Mesothelial cell of epicardium (in vitro differentiated cells): ENCODE measurements at regions not wholly inside any gene's neighbourhood (a gene's known extent, or its start where the extent isn't known, plus 50 kb on each side); places are given as distances from the start of the nearest gene placed in this dataset.

Experiments
- DNase-seq, 2 experiments: peaks; one replicate each; pipeline ENCODE4 v3.0.0; 2021; ENCODE audit warnings: low spot score in 2 of 2; ENCODE audit not compliant: unreplicated experiment in 2 of 2
- H3K27ac Mint-ChIP-seq: 2 replicates; pipeline ENCODE4 v1.8.0; 2021; ENCODE audit warnings: mixed read lengths
- H3K27me3 Mint-ChIP-seq: 2 replicates; pipeline ENCODE4 v1.8.0; 2021; ENCODE audit warnings: low read depth, mixed read lengths
- H3K36me3 Mint-ChIP-seq: 2 replicates; pipeline ENCODE4 v1.8.0; 2021; ENCODE audit warnings: mixed read lengths
- H3K4me1 Mint-ChIP-seq: 2 replicates; pipeline ENCODE4 v1.8.0; 2021; ENCODE audit warnings: mixed read lengths
- H3K4me3 Mint-ChIP-seq: 2 replicates; pipeline ENCODE4 v1.8.0; 2021; ENCODE audit warnings: mild to moderate bottlenecking, moderate library complexity, mixed read lengths
- H3K9me3 Mint-ChIP-seq: 2 replicates; pipeline ENCODE4 v1.8.0; 2021; ENCODE audit warnings: mixed read lengths
- CTCF ChIP-seq: fragments of 200-600 bp; sonication (generic); IDR thresholded peaks from one replicate; pipeline ENCODE4 v1.5.0; 2021; ENCODE audit warnings: antibody characterized with exemption; ENCODE audit not compliant: unreplicated experiment

DNA sequence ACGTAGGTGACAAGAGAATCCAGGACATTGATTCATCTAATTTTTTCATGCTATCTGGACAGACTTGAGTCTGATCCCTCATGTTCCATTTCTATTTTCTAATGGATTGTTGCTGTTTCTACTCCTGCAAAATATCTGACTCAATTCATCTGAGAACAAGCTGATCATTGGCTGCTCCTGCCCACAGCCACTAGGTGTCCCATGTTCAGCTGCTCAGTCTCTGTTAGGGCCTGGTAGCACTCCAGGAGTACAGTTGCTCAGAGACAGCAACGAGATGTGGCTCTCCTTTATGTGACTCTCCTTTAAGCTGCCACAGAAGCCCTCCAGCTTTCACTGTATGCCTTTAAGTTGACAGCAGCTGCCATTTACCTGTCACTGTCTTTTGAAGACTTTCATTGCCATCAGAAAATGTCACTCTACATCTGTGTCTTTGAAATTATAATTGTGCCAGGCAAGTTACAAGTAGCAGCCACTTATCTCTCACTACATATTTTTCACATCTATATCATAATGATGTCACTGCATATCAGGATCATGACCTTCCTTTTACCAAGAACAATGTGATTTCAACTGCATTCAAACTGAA is 1944.2 kb upstream of the NUDT12 start:
- TF ChIP-seq CTCF = no peak
- H3K36me3 Mint-ChIP-seq = no peaks in the 10 kb centered on the region
- no peak for DNase-seq
- H3K9me3 Mint-ChIP-seq = no peaks in the 10 kb centered on the region
- no peaks in the 10 kb centered on the region for H3K27me3 Mint-ChIP-seq
- H3K4me1 Mint-ChIP-seq = peaks cover 16% of the 10 kb centered on the region
- no peak overlapping the region for H3K4me3 Mint-ChIP-seq
- H3K27ac Mint-ChIP-seq = no peak overlapping the region

- no peaks in the 10 kb centered on the region for H3K27me3 Mint-ChIP-seq
- no peak overlapping the region for H3K27ac Mint-ChIP-seq
- H3K4me3 Mint-ChIP-seq = no peak overlapping the region
- no peaks in the 10 kb centered on the region for H3K36me3 Mint-ChIP-seq
- H3K9me3 Mint-ChIP-seq = no peaks in the 10 kb centered on the region
- TF ChIP-seq CTCF = no peak
- no peak for DNase-seq
- peaks cover 3% of the 10 kb centered on the region for H3K4me1 Mint-ChIP-seq
Observed at GRCh38 chr5:105503950-105504349, 1941.4 kb upstream of the NUDT12 start.

- no peak for DNase-seq
Observed at GRCh38 chr5:105501315-105501714, 1938.7 kb upstream of the NUDT12 start.

DNA sequence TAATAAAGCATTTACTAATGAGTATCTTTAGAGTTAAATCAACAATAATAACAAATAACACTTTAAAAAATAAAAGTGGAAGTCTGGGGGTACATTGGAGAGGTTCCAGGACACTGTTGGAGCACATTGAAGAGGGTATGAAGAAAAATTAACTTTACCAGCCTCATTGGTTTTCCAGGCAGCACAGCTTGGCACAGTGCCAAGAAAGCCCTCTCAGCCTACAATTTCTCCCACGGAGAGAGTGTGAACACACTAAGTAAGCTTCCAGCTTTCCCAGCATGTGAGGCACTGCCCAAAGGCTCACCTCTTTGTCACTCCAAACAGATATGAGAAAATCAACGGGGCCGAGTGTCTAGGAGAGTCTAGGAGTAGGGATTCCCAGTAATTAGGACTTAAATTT is 1912.8 kb upstream of the NUDT12 start:
- no peak overlapping the region for H3K27ac Mint-ChIP-seq

More at GRCh38 chr5:105501315-105501714, 1938.7 kb upstream of the NUDT12 start:
- no peak overlapping the region for H3K27ac Mint-ChIP-seq
- TF ChIP-seq CTCF = no peak
- no peaks in the 10 kb centered on the region for H3K36me3 Mint-ChIP-seq
- H3K4me3 Mint-ChIP-seq = no peak overlapping the region
- H3K4me1 Mint-ChIP-seq = no peaks in the 10 kb centered on the region
- H3K9me3 Mint-ChIP-seq = peaks cover 2% of the 10 kb centered on the region
- no peaks in the 10 kb centered on the region for H3K27me3 Mint-ChIP-seq

GRCh38 chr5:105462377-105462776 is 1899.8 kb upstream of the NUDT12 start:
- no peaks in the 10 kb centered on the region for H3K27me3 Mint-ChIP-seq

More for the DNA sequence above, 1912.8 kb upstream of the NUDT12 start:
- Mint-ChIP-seq H3K36me3 (peaks cover 2% of the 10 kb centered on the region), H3K27me3 (no peaks in the 10 kb centered on the region), H3K4me1 (no peaks in the 10 kb centered on the region), H3K4me3 (no peak overlapping the region), H3K9me3 (peaks cover 38% of the 10 kb centered on the region)
- DNase-seq = no peak
- no peak for TF ChIP-seq CTCF

More at GRCh38 chr5:105462377-105462776, 1899.8 kb upstream of the NUDT12 start:
- H3K9me3 Mint-ChIP-seq = peaks cover 34% of the 10 kb centered on the region
- no peak for DNase-seq
- peaks cover 22% of the 10 kb centered on the region for H3K36me3 Mint-ChIP-seq
- peaks cover 1% of the 10 kb centered on the region for H3K4me1 Mint-ChIP-seq
- H3K27ac Mint-ChIP-seq = no peak overlapping the region
- no peak overlapping the region for H3K4me3 Mint-ChIP-seq
- no peak for TF ChIP-seq CTCF
